Dermis microvascular lymphatic vessel endothelial cell (primary cell): ENCODE measurements at regions not wholly inside any gene's neighbourhood (a gene's known extent, or its start where the extent isn't known, plus 50 kb on each side); places are given as distances from the start of the nearest gene placed in this dataset.

Experiments used
- DNase-seq, 2 donors: peaks; one replicate each; pipeline versions ENCODE4 v3.0.0 to v3.0.0-alpha.2; 2010; ENCODE audit warnings: low read depth in 2 of 2

DNA sequence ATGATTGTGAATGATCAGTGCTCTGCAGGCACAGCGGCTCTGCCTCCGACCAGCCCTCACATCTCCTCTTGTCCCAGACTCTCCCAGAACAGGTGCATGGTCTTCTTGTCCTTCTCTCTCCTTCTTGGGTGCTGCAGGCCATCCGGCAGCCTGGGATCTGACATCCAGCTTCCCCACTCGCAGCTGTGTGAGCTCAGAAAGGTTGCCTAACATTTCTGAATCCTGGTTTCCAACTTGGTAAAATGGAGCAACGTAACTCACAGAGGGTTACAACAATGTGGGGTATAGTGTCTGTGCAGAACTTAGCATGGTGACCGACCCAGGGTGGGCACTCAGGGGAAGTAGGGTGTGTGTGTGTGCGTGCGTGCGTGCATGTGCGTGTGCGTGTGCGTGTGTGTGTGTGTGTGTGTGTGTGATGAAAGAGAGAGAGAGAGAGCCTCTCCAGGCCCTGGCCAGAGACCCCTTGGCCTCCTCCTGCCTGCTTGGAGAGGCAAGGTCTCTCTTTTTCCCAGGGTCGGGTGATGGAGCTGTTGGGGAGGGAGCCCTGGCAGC is 110.1 kb downstream of the SNX5 start:
- no peak for DNase-seq

DNA sequence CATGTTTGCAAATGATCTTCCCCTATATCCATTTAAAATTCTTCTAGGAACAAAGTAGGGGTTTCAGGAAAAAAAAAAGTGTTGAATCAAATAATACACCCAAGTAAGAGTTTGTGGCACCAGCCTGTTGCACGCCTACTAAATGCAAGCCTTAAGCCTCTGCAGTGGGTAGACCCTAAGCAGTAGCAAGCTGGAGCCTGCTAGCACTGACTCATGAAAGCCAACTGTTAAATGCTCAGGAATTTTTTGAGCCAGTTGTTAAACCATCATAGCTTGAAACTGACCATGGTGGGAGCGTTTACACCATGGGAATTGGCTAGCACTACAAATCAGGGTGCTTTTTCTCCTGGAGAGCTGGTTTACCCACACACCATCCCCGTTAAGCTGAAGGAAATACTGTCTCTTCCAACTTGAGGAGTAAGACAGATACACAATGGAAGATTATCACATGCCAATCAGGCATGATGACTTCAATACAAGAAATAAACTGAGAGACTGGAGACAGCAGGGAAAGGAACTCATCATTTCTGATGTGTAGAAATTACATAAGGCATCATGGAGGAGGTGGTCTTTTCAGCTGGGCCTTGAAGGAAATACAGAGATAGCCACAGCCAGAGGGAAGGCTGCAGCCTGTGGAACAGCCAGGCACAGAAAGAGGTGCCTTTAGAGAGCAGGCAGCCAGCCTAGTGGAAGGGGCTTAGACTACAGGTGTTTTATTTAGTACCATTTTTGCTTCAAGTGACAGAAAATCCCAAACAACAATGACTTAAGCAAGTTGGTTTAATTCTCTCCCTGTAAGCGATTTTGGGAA is 110.8 kb downstream of the SNX5 start:
- no peak for DNase-seq

DNA sequence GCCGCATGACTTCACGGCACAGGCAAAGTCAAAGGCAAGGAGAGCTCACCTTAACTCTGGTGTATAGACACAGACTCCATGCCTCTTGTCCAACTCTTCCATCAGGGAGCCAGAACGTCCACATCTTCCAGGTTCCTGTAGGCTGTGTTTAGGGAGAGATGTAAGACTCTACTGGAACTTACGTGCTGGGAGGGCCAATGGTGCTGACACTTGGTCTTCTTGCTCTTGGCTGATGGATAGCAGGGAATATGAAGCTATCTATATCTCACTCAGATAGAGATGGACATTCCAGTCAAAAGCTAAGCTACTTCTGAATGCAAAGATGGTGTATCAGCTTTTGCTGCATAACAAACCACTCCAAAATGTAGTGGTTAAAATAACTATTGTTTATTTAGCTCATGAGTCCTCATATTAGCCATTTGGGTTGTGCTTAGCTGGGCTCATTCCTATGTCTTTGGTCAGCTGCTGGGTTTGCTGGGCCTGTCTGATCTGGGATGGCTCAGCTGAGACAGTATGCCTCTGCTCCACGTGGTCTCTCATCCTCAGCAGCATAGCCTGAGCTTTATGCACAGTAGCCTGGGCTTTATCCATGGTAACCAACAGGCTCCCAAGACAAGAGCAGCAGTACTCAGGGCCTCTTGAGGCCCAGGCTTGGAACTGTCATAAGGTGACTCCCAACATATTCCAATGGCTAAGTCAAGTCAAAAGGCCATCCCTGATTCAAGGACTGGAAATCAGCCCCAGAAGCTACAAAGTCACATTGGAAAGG is 111.6 kb downstream of the SNX5 start:
- no peak for DNase-seq

- DNase-seq = no peak
These were observed 112.5 kb downstream of the SNX5 start for GRCh38 chr20:17856024-17856564.

- peak; percentile 43 to 63 for DNase-seq
These were observed 114.2 kb downstream of the SNX5 start for GRCh38 chr20:17854307-17854903.

- DNase-seq = no peak
These were observed 116.3 kb downstream of the SNX5 start for GRCh38 chr20:17852323-17852722.

GRCh38 chr20:17850684-17851026 is 117.9 kb downstream of the SNX5 start:
- DNase-seq = no peak

DNA sequence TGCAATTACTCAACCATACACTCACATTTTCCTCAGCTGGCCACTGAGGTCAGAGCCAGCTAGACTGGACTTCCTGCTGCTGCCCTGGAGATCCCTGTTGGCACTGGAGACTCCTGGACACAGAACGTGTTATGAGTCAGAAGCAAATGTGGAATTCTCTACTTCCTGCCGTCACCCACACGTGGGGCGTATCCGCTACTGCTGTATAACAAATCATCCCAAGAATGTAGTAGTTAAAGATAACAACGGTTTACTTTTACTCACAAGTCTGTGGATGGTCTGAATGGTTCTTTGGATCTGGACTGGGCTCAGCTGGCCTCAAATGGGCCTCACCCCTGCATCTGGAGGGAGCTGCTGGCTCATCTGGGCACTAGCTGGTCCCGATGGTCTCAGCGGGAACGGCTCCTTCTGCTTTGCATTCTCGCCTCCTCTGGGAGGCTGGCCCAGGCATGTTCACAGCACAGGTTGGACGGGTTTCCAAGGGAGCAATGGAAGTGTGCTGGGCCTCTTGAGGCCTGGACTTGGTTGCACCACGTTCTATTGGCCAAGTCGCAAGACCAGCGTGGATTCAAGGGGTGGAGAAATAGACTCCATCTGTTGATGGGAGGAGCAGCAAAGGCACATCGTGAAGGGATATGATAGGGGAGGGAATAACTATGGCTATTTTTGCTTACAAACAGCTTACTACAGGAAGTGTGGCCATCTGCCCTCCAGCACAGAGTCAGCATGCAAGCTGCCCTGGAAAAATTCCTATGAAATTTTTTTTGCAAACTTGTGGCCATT is 118.5 kb downstream of the SNX5 start:
- peak; percentile 85 to 97 for DNase-seq

DNA sequence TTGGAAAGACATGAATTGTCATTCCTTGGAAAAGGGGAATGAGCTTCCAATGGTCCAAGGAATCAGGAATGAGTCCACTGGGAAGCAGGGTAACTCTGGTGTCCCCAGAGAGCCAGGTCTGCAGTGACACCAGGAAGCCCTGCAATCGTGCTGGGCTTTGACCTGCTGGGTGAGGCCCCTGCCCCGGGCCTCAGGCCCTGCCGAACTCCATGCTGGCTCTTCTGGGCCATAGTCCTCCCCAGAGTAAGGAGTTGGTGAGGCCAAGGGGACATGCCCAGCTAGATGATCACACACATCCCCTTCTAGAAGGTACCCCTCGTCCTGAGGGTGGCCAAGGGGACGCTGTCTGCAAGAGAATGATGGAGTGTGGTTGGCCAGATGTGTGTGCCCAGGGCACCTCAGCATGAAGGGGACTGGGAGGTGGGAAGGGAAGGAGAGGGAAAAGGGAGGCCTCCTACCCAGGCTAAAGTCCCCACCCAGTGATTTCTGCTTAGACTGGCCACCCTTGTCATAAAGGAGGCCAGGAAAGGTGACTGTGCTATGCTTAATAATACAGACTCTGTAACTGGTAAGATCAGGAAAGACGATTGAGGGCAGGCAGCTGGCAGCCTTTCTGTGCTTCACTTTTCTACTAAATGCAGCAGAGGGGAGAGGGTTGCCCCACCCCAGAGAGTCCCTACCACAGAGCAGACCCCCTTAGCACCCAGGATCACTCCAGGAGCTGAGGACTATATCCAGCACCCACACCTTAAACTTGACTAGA is 119.3 kb downstream of the SNX5 start:
- no peak for DNase-seq

DNA sequence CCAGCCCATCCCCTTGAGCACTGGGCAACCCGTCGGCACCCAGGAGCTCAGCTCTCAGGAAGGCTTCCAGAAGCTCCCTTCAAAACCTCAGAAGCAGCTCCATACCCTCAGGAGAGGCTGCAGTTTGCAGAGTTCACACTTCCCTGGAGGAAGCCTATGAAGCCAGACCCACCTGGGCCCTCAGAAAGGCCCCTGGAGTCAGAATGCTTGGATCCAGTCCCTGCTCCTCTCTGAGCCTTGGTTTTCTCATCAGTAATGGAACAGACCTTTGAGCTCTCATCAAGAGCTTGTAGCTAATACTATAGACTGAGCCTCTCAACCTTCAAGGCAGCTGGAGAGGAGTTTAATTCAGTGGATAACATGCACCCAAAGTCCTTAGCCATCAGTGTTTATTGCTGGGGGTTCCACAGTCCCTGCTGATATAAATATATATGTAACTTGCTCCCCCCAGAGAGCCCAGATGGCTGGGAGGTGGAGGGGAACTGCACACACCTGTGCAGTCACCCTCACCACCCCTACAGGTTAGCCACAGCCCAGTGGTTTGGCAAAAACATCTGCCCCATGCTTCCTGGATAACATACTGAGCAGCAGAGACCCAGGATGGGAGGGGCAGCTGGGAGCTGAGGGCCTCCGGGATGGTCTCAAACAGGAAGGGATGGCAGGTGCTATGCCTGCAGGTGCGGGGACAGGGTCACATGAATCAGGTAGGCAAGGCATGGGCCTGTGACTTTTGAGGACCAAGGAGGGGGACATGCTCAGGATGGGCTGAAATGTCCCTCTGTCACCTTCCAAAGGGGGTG is 120.1 kb downstream of the SNX5 start:
- DNase-seq = no peak

DNA sequence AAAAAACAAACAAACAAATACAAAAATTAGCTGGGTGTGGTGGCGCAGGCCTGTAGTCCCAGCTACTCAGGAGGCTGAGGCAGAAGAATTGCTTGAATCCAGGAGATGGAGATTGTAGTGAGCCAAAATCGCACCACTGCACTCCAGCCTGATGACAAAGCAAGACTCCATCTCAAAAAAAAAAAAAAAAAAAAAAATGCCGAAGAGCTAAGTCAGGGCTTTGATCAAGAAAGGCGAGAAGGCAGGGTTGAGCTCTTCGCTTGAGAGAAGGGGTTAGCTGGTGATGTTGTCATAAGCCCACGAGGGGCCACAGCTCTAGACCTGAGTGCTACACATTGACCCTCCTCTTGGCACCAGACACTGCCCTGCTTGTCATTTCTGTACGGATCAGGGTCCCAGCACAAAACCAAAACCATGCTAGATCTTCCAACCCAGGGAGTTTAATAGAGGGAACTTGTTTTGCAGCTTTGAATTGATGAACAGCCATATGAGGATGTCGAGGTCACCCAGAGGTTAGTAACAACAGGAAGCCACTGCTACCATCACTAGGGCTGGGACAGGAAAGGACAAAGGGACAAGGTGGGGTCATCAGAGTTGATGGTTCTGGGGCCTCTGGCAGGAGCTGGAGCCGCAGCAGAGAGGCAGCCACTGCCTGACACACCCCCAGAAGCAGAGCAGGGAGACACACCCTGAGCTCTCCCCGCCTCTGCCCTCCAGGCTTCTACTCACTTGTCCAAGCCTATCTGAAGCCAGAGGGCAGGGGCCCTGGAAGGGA is 122.7 kb downstream of the SNX5 start:
- DNase-seq = peak; percentile 46 to 77

DNA sequence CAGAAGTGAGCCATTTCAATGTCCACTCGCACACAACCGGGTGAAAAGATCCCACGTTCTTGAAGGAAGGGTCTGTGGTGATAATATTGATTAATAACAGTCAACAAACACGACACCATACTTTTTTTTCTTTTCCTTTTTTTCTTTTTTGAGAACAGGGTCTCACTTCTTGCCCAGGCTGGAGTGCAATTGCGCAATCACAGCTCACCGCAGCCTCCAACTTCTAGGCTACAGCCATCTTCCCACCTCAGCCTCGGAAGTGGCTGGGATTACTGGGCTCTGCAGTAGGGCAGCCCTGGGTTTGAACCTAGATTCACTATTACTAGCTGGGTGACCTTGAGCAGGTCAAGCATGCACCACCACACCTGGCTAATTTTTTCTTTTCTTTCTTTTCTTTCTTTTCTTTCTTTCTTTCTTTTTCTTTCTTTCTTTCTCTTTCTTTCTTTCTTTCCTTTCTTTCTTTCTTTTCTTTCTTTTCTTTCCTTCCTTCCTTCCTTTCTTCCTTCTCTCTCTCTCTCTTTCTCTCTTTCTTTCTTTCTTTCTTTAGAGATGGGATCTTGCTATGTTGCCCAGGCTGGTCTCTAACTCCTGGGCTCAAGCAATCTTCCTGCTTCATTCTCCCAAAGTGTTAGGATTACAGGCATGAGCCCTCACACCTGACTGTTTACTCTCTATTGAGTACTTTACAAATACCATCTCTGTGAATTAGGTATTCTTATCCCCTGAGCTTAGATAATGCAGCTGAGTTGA is 123.9 kb downstream of the SNX5 start:
- DNase-seq = no peak

GRCh38 chr20:17844133-17844429 is 124.5 kb downstream of the SNX5 start:
- no peak for DNase-seq

DNA sequence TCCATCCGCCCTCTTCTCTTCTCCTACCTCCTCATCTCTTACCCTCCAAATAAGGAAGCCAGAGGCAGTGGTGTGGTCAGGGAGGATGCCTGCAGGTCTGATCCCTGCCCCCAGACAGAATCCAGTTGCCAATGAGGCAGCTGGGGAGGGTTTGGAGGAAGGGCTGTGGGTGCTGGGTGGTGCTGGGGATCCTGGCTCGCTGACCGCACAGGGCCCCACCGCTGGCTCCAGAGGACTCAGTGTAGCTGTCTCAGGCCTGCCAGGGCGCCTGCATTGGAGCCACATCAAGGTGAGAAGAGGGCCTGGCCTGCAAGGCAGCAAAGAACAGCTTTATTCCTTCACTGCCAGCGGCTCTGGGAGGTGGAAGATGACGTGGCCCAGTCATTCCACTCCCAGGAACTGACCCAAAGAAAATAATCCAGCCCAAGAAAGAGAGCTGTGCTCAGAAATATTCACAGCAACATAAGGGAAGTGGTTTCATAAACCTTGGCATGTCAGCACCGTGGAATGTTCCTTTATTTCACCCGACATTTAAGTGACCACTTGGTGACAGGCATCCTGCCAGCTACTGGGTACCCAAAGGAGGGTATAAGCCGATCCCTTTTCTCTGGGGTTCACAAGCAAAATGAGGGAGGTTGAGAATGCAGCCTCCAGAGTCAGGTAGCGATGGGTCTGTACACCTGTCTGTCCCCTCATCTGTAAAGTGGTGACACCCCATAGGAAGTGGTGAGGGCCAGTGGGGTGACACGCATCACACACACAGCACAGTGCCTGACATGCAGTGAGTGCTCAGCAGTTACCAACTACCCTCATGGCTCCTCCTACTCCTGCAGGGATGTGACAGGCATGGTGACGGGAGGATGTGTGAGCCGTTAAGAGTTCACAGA is 125.1 kb downstream of the SNX5 start:
- DNase-seq = peak in 1 of 2 donors; percentile 48

DNA sequence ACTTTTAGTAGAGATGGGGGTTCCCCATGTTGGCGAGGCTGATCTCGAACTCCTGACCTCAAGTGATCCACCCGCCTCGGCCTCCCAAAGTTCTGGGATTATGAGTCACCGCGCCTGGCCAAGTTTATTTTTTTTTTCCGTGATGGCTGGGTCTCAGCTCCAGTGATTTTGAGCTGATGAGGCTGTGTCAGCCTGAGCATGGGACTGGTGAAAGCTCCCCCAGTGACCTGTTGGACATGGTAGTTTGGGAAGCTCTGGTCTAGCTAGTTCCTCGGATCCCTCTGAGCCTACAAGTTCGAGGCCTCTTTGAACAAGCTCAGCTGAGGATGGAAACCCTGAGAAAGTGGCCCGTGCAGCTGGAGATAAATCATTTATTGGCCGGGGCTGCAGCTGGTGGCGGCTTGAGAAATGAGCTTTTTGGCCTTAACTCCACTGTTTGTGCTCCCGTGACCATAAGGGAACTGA is 126.8 kb downstream of the SNX5 start:
- no peak for DNase-seq

DNA sequence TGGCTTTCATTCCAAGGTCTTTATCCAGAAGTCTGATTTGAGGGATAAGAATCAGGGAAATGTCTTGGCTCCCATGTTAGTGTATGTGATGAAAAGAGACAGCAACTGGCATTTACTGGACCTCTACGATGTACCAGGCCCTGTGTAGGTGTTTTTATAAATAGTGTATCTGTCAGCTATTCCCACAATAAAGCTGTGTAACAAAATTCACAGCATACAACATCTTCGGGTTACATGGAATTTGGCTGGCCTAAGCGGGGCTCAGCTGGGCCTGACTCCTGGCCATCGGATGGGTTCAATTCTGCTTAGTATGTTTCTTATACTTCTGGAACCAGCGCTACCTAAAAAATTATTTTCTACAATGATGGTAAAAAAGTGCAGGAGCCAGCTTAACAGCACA is 128.2 kb downstream of the SNX5 start:
- DNase-seq = no peak

GRCh38 chr20:17838921-17839320 is 129.7 kb downstream of the SNX5 start:
- no peak for DNase-seq
